Neural progenitor cell (in vitro differentiated cells): ENCODE measurements at regions not wholly inside any gene's neighbourhood (a gene's known extent, or its start where the extent isn't known, plus 50 kb on each side); places are given as distances from the start of the nearest gene placed in this dataset.

Experiments
- DNase-seq: peaks from one replicate; pipeline ENCODE4 v3.0.0-alpha.2; 2016; ENCODE audit warnings: low spot score
- H2AFZ ChIP-seq: fragments of 200-600 bp; sonication (generic); replicated peaks from 2 replicates; pipeline ENCODE4 v1.6.1; 2016; ENCODE audit warnings: antibody characterized with exemption
- H3F3A ChIP-seq: fragments of 200-600 bp; sonication (generic); 2 replicates; pipeline ENCODE4 v1.6.1; 2016; ENCODE audit warnings: antibody characterized with exemption, low read depth
- H3K27ac ChIP-seq: fragments of 200-600 bp; sonication (generic); 2 replicates; pipeline ENCODE4 v1.5.1; 2016; ENCODE audit warnings: mild to moderate bottlenecking
- H3K27me3 ChIP-seq: fragments of 200-600 bp; sonication (generic); 2 replicates; pipeline ENCODE4 v1.6.1; 2016; ENCODE audit warnings: mild to moderate bottlenecking, moderate library complexity
- H3K36me3 ChIP-seq: fragments of 200-600 bp; sonication (generic); 2 replicates; pipeline ENCODE4 v1.5.1; 2016
- H3K4me1 ChIP-seq: fragments of 200-600 bp; sonication (generic); 2 replicates; pipeline ENCODE4 v1.6.1; 2016; ENCODE audit warnings: mixed run types
- H3K4me2 ChIP-seq: fragments of 200-600 bp; sonication (generic); 2 replicates; pipeline ENCODE4 v1.6.1; 2016
- H3K4me3 ChIP-seq: fragments of 200-600 bp; sonication (generic); 2 replicates; pipeline ENCODE4 v1.5.1; 2016
- H3K79me2 ChIP-seq: fragments of 200-600 bp; sonication (generic); 2 replicates; pipeline ENCODE4 v1.6.1; 2016; ENCODE audit warnings: low read depth
- H3K9ac ChIP-seq: fragments of 200-600 bp; sonication (generic); 2 replicates; pipeline ENCODE4 v1.6.1; 2016
- H3K9me3 ChIP-seq: fragments of 200-600 bp; sonication (generic); 2 replicates; pipeline ENCODE4 v1.5.1; 2016; ENCODE audit warnings: low read depth
- H4K20me1 ChIP-seq: fragments of 200-600 bp; sonication (generic); 2 replicates; pipeline ENCODE4 v1.6.1; 2016; ENCODE audit warnings: low read depth
- H3K27ac Mint-ChIP-seq: 3 replicates; pipeline ENCODE4 v1.8.0; 2021; ENCODE audit warnings: mixed read lengths
- H3K27me3 Mint-ChIP-seq: 2 replicates; pipeline ENCODE4 v1.8.0; 2022; ENCODE audit warnings: low read depth, mild to moderate bottlenecking, inconsistent platforms, moderate library complexity, mixed read lengths; ENCODE audit not compliant: insufficient read depth
- H3K36me3 Mint-ChIP-seq: 3 replicates; pipeline ENCODE4 v1.8.0; 2021; ENCODE audit warnings: mixed read lengths
- H3K4me1 Mint-ChIP-seq: 3 replicates; pipeline ENCODE4 v1.8.0; 2021; ENCODE audit warnings: mixed read lengths
- H3K4me3 Mint-ChIP-seq: 3 replicates; pipeline ENCODE4 v1.8.0; 2021; ENCODE audit warnings: mild to moderate bottlenecking, moderate library complexity, mixed read lengths
- H3K9me3 Mint-ChIP-seq: 3 replicates; pipeline ENCODE4 v1.8.0; 2020; ENCODE audit warnings: mixed read lengths
- EZH2 ChIP-seq: fragments of 200-600 bp; sonication (generic); IDR thresholded peaks from 2 replicates; pipeline ENCODE4 v1.6.1; 2017; ENCODE audit warnings: antibody characterized with exemption, mild to moderate bottlenecking, moderate library complexity
- EZH2phosphoT487 ChIP-seq: fragments of 200-600 bp; sonication (generic); IDR thresholded peaks from 2 replicates; pipeline ENCODE4 v1.6.1; 2017; ENCODE audit warnings: antibody characterized with exemption
- TF ChIP-seq, protein P1 (sequence below): fragments of 200-600 bp; sonication (generic); IDR thresholded peaks from 2 replicates; pipeline ENCODE4 v1.5.1; 2017; ENCODE audit warnings: antibody characterized with exemption, mild to moderate bottlenecking

DNA sequence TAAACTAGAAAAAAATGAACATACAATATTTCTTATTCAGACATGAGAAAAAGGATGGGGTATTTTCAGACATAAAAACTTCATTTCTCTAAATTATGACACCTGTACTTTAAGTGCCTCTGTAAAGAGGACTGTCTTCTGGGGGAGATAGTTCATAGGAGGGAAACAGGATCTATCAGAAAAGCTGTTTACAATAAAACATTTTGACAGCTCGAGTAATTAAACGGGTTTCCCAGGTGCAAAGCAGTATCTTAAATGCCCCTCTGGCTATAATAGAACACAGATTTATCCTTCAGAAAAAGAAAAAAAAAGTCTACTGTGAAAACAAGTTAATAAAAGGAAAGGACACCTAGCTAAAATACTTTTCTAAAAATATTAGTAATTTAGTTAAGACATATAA lies 311.4 kb upstream of the UBE2E3 start:
- Histone ChIP-seq H3K27me3 (no peaks in the 10 kb centered on the region), H3K4me2 (no peak overlapping the region), H3F3A (no peaks in the 10 kb centered on the region), H3K36me3 (no peaks in the 10 kb centered on the region), H3K9me3 (no peaks in the 10 kb centered on the region), H3K4me3 (no peak overlapping the region), H3K79me2 (no peaks in the 10 kb centered on the region), H4K20me1 (no peaks in the 10 kb centered on the region), H2AFZ (no peak overlapping the region), H3K4me1 (no peaks in the 10 kb centered on the region), H3K27ac (no peak overlapping the region), H3K9ac (no peak overlapping the region)
- Mint-ChIP-seq H3K36me3 (no peaks in the 10 kb centered on the region), H3K27me3 (no peaks in the 10 kb centered on the region), H3K27ac (no peak overlapping the region), H3K9me3 (no peaks in the 10 kb centered on the region), H3K4me3 (no peak overlapping the region), H3K4me1 (no peaks in the 10 kb centered on the region)
- DNase-seq = no peak
- TF ChIP-seq EZH2 (no peak), EZH2phosphoT487 (no peak)
- TF ChIP-seq, protein P1, sequence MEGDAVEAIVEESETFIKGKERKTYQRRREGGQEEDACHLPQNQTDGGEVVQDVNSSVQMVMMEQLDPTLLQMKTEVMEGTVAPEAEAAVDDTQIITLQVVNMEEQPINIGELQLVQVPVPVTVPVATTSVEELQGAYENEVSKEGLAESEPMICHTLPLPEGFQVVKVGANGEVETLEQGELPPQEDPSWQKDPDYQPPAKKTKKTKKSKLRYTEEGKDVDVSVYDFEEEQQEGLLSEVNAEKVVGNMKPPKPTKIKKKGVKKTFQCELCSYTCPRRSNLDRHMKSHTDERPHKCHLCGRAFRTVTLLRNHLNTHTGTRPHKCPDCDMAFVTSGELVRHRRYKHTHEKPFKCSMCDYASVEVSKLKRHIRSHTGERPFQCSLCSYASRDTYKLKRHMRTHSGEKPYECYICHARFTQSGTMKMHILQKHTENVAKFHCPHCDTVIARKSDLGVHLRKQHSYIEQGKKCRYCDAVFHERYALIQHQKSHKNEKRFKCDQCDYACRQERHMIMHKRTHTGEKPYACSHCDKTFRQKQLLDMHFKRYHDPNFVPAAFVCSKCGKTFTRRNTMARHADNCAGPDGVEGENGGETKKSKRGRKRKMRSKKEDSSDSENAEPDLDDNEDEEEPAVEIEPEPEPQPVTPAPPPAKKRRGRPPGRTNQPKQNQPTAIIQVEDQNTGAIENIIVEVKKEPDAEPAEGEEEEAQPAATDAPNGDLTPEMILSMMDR = no peak

DNA sequence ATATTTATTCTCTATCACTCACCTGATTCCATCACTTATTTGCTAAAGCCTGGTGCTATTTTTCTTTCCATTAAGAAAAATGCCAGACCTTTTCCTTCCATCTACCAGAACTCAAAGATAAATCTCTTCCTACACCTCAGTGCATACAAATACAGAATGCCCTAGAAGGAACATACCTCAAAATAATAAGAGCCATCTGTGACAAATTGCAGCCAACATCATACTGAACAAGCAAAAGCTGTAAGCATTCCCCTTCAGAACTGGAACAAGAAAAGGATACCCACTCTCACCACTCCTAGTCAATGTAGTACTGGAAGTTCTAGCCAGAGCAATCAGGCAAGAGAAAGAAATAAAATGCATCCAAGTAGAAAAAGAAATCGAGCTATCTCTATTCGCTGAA lies 315.9 kb upstream of the UBE2E3 start:
- Histone ChIP-seq H3K9me3 (no peaks in the 10 kb centered on the region), H3K27me3 (no peaks in the 10 kb centered on the region), H3K27ac (no peak overlapping the region), H3K36me3 (no peaks in the 10 kb centered on the region), H2AFZ (no peak overlapping the region), H3K4me2 (no peak overlapping the region), H3F3A (no peaks in the 10 kb centered on the region), H3K9ac (no peak overlapping the region), H3K79me2 (no peaks in the 10 kb centered on the region), H4K20me1 (no peaks in the 10 kb centered on the region), H3K4me3 (no peak overlapping the region), H3K4me1 (no peaks in the 10 kb centered on the region)
- H3K27ac Mint-ChIP-seq = no peak overlapping the region
- H3K9me3 Mint-ChIP-seq = no peaks in the 10 kb centered on the region
- no peak for DNase-seq
- no peaks in the 10 kb centered on the region for H3K36me3 Mint-ChIP-seq
- no peak overlapping the region for H3K4me3 Mint-ChIP-seq
- TF ChIP-seq EZH2phosphoT487 = no peak
- TF ChIP-seq EZH2 = no peak
- TF ChIP-seq, protein P1 = no peak
- H3K4me1 Mint-ChIP-seq = peaks cover 2% of the 10 kb centered on the region
- no peaks in the 10 kb centered on the region for H3K27me3 Mint-ChIP-seq

DNA sequence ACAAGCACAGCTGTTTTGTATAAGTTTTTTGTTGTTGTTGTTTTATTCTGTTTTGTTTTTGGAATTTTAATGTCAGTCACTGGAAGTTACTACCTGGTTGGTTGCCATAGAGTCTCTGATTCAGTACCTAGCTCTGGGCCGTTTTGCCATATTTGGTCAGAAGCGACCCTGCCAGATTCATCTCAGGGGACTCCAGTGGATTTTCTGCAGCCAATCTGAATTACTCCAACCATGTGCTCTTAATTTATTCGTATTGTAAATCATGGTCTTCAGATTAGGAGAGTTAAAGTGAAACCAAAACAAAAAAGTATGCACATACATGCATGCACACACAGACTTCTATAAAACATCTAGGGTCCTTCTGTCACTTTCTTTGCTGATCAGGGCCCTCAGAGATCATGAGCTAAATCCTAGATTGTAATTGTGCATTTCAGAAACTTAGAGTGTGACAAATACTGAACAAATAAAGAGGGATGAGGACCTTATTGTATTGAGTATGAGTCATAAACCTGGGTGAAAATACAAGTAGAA lies 317.4 kb upstream of the UBE2E3 start:
- Histone ChIP-seq H3K9ac (no peak overlapping the region), H3K79me2 (no peaks in the 10 kb centered on the region), H4K20me1 (no peaks in the 10 kb centered on the region), H3K4me1 (no peaks in the 10 kb centered on the region), H3K4me3 (no peak overlapping the region), H3K27ac (no peak overlapping the region), H3F3A (no peaks in the 10 kb centered on the region), H3K4me2 (no peak overlapping the region), H2AFZ (peak overlapping the region; percentile 17), H3K9me3 (no peaks in the 10 kb centered on the region), H3K27me3 (no peaks in the 10 kb centered on the region), H3K36me3 (no peaks in the 10 kb centered on the region)
- TF ChIP-seq EZH2 = no peak
- no peak for TF ChIP-seq EZH2phosphoT487
- TF ChIP-seq, protein P1 = no peak
- Mint-ChIP-seq H3K4me3 (no peak overlapping the region), H3K4me1 (peaks cover 2% of the 10 kb centered on the region), H3K36me3 (no peaks in the 10 kb centered on the region), H3K27me3 (no peaks in the 10 kb centered on the region), H3K27ac (no peak overlapping the region), H3K9me3 (no peaks in the 10 kb centered on the region)
- no peak for DNase-seq
